KBM-7 (cell line): ENCODE measurements at regions not wholly inside any gene's neighbourhood (a gene's known extent, or its start where the extent isn't known, plus 50 kb on each side); places are given as distances from the start of the nearest gene placed in this dataset.
"Not testable (repeated sequence)": the region's sequence is repeated elsewhere in the genome, so short reads cannot be mapped to it uniquely, and the experiment has no call there.

ENCODE experiments used
- DNase-seq: peaks from one replicate; pipeline ENCODE4 v3.0.0-alpha.2; 2015
- in situ Hi-C: fragments of 300-500 bp; cut with MboI; formaldehyde crosslinking; loops from 2 replicates; pipeline ENCODE4 v1.14.3; 2020; ENCODE audit warnings: low sequenced_read_pairs, low pct_unique_long_range_greater_than_20kb, mixed read lengths

DNA sequence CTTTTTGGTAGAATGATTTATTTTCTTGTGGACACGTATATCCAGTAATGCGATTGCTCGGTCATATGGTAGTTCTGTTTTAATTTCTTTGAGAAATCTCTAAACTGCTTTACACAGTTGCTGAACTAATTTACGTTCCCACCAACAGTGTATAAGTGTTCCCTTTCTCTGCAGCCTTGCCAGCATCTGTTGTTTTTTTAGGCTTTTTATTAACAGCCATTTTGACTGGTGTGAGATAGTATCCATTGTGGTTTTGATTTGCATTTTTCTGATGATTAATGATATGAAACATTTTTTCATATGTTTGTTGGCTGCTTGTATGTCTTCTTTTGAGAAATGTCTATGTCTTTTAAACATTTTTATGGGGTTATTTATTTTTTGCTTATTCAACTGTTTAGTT lies 196.7 kb downstream of the MOXD1 start:
- in situ Hi-C loops = no loop called here
- DNase-seq = no peak

DNA sequence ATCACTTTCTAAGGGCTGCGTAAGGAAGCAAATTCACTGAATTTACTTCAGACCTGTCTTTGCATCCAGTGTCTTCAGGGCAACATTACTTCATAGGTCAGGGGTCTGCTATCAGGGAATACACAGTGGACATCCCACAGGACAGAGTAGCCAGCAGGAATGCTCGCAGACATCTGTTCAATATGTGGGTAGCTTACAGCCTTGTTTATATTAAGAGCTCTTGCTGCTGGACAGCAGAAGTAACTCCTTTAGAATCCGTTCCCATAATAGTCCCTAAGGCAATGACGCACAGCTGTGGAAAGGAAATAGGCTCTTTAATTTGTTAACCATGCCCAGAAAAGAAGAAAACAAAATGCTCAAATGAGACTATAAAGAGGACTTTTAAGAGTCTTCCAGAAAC lies 198.7 kb downstream of the MOXD1 start:
- in situ Hi-C loops = no loop called here

DNA sequence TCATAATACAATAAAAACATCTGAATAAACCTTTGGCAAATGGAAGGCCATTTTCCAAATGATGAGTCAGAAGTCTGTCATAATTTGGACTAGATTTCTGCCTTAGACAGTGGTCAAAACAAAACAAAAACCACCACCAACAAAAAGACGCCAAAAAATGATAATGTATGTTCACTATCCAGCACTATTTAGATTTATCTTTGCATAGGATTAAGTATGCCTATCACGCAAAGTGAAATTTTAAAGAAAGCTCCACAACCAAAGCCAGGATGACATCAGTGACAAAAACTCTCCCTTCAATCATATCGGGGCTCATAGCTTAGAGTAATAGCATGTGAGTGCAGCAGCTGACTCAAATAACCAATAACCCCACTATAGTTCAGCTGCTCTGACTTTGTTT lies 201.9 kb downstream of the MOXD1 start:
- in situ Hi-C loops = no loop called here
- DNase-seq = no peak

More for the DNA sequence above, 198.7 kb downstream of the MOXD1 start:
- DNase-seq = no peak

DNA sequence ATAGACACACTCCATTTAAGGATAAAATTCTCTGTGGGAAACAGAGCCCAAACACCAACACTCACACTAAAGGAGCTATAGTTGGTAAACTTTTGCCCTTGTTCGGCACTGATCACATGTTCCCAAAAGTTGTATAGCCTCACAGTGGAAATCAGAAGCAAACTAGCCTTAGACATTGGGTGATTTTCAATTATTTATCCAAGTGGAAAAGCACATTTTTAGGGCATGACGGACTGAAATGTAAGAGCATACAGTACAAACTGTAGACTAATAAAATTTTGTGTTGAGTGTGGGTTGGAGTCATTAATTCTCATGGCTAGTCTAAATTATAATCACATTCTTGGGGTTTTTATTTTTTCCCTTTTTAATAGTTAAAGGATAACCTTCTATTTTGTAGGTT lies 202.4 kb downstream of the MOXD1 start:
- in situ Hi-C loops = no loop called here
- DNase-seq = no peak

DNA sequence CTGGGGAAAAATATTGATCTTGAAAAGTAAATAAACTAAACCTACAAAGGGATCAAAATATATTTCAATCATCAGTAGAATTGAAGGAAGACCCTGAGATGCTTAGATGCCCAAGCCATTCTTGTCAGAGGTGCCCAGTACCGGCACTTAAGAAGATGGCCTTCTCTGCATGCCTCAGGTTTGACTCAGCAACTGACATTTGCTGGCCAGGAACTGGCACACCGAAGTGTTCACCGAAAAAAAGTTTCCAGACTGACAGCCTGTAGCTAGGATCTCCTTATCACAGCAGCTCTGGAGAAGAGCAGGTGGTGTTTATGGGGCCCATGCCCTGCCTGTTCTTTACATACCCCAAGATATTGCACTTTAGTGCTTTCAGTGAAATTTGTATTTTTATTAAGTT lies 203.2 kb downstream of the MOXD1 start:
- in situ Hi-C loops = no loop called here
- DNase-seq = no peak

DNA sequence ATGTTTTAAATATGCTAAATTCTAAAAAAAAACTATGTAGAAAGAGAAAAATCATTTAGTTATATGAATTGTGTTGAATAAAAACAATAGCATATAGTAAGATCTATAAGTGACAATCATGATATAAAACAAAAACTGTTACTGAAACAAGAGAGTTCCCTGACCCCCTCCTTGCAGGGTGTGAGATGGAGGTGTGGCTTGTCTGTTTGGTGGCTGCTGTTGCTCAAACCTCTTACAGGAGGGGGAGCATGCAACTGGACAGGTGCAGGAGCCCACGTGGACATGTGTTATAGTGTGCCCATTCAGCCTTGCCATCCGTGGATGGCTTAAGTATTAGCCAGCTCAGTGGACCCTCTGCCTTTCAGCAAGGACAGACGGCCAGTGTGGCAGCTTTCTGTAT lies 206.7 kb downstream of the MOXD1 start:
- in situ Hi-C loops = no loop called here
- DNase-seq = no peak

DNA sequence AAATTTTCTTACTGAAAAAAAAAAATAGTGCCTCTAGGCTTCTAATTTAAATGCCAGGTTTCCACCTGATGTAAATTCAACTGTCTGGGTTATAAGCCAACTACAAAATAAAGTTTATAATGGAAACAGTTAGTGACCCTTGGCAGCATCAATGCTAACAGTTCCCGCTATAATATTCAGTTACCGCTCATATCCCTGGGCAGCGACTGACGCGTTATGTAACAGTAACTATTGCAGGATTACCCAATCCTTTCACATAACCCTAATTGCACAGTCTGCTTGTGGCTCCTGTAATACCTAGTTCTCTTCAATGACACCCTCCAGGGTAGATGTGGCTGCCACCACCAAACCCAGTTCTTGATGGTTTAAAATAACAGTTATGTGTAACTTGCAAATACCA lies 208.6 kb downstream of the MOXD1 start:
- in situ Hi-C loops = no loop called here

DNA sequence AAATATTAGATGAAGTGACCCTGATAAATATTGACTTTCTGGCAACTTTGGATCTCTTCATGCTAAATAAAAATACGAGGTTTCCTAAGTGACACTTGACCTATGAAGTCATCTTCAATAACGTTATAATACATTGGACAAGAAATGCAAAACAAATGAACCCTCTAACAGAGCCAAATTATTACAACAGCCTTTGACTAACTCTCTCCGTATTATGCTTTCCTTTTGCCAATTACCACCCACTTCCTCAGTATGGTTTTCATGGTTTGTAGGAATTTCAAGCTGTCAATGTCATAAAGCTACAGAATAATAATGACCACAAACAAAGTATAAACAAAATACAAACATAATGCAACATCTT lies 210.5 kb downstream of the MOXD1 start:
- no peak for DNase-seq
- in situ Hi-C loops = no loop called here

More for the DNA sequence above, 208.6 kb downstream of the MOXD1 start:
- no peak for DNase-seq

DNA sequence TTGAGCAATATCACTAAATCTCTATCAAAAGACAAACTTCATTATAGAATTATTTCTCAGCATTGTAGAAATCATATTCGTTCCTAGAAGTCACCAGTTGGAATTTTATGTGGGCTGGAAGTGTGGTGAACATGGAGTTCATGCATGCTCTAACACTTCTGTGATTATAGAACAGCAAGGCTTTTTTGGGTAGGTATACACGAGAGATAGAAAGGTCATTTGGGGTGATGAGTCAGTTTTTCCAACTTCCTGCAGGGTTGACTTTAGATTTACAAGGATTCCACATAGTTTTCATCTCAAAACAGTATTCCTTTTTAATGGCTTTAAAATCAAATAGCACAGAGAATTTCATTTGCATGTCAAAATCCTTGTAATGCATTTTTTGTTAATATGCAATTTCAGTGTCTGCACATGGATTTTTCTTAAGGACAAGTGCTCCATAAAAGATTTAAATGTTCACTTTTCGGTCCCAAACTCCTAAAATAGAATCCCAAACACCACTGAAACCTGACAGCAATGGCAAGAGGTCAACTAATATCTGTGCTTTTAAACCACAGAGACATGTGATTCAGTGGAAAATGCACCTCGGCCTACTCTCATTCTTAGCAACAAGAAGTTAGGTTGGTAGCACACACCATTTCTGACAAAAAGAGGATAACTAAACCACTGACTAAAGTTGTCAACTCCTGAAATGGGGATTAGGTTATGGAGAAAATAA lies 211.0 kb downstream of the MOXD1 start:
- in situ Hi-C loops = no loop called here
- no peak for DNase-seq

DNA sequence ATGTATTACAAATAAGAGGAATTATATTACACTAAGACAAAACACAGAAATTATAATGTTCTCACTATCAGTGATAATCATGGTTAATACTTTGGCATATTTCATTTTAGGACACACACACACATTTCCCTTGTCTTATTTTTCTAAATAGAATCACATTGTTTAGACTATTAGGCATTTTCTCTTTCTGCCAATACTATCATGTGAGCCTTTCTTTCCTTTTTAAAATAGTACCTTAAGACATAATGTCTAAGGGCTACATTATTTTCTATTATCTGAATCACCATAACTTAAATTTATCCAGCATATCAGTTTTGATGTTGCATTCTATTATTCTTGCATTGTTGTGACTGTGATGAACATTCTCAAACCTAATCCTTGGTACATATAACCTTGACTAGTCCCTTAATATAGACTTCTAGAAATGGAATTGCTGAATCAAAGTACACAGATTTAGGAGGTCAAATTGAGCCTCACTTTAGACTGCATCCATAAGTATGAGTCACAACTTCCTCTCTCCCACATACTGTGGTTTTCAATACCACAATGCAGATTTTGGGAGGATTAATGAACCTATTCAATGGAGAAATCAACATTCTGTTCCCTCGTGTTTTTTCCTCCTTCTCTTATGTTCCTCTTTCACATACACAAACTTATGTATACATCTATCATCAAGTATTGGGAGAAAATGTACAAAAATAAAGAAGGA lies 212.6 kb downstream of the MOXD1 start:
- in situ Hi-C loops = no loop called here
- DNase-seq = peak; percentile 27

DNA sequence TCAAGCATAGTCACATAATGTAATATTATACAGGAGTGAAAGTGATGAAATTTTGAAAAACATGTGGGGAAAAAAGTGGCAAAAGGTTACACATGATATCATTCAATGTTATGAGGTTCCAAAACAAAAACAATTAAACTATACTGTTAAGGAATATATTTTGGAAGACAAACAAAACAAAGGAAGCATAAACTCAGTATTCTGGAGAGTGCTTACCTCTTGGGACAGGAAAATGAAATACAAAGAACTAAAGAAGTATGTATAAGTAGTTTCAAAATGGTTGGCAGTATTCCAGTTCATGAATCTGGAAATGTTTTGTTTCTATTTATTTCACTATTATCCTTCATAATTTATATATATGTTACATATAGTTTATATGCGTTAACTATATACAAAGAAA lies 213.5 kb downstream of the MOXD1 start:
- DNase-seq = no peak
- in situ Hi-C loops = no loop called here

DNA sequence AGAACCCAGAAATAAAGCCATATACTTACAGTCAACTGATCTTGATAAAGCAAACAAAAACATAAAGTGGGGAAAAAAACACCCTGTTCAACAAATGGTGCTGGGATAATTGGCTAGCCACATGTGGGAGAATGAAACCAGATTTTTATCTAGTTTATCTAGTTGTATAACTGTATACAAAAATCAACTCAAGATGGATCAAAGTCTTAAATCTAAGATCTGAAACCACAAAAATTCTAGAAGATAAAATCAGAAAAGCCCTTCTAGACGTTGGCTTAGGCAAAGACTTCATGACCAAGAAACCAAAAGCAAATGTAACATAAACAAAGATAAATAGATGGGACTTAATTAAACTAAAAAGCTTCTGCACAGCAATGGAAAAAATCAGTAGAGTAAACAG lies 216.3 kb downstream of the MOXD1 start:
- DNase-seq, in situ Hi-C loops: not testable (repeated sequence)

DNA sequence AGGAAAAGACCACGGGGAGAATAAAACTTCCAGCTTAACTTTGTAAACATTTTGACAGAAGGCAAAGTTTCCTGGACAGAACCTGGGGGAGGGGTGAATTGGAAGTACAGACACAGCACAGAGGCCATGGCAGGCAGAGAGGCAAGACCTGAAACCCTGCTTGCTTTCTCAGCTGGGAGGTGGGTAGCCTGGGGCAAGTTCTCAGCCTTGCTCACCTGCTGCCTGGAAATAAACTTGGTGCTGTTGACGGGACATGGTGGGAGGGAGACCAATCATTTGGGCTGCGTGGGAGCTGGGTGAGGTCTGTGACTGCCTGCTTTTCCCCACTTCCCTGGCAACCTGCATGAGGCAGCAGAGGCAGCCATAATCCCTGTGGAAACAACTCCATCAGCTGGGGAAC lies 221.3 kb downstream of the MOXD1 start:
- in situ Hi-C loops = no loop called here
- no peak for DNase-seq

DNA sequence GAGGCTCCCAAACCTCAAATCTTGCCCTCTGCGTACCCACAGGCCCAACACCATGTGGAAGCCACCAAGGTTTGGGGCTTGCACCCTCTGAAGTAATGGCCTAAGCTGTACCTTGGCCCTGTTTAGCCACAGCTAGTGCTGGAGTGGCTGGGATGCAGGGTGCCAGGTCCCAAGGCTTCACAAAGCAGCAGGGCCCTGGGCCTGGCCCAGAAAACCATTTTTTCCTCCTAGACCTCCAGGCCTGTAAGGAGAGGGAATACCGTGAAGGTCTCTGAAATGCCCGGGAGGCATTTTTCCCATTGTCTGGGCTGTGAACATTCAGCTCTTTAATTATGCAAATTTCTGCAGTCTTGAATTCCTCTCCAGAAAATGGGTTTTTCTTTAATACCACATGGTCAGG lies 223.7 kb upstream of the CCN2 start:
- no peak for DNase-seq

DNA sequence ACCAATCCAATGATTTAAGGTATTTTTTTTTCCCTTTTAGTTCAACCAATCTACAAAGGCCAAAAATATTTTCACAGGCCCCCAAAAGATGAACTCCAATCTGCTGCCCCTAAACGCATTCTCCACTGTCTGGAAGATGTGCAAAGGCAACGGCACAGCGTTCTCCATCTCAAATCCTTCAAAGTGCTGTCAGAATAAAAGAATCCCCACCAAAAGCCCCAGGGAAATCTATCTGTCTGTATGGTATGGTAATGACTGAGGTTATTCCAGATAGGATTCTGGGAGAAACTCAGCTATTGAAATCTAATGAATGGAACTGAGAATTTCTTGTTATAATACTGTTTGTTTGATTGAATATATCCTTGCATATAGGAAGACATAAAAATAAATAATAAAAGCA lies 217.8 kb upstream of the CCN2 start:
- no peak for DNase-seq
- in situ Hi-C loops = no loop called here

More for the DNA sequence above, 223.7 kb upstream of the CCN2 start:
- in situ Hi-C loops = no loop called here

DNA sequence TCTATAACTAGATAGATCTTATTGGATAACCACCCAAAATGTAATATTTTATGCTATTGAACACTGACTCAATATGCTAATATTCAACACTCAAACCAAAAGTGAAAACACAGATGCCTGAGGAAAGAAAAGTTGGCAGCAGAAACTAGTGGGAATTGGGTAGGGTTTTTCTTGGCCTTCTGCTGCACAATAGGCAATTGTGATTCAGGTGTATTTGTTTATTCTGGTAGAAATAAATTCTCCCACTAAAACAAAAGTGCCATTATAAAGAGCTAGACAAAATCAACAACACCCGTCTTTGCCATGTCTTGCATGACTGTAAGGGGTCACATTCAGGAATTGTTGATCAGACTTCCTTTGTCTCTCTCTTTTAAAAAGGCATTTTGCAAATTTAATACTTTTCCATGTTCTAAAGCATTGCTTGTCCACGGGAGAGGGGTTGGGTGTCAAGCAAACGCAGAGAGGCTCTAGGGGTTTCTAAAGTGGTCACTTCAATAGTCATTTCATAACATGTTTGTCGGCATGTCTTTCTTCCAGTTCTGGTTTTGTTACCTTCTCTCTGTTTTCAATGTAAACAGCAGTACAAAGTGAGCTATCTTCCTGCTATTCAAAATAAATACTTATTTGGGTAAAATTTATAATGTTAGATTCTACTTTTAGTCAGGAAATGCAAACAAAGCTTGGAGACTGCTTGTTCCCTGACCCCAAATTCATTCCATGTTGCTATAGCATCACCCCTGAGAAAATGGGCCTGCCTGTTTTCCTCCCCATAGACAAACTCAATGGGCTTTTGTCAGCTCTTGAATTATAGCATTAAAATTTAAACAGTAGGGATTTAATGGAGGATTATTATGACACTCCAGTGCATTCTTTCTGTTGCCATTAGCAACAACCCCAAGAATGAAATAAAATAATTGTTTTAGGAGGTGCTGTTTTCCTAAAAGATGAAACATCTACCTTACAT lies 217.0 kb upstream of the CCN2 start:
- DNase-seq = no peak
- in situ Hi-C loops = no loop called here

DNA sequence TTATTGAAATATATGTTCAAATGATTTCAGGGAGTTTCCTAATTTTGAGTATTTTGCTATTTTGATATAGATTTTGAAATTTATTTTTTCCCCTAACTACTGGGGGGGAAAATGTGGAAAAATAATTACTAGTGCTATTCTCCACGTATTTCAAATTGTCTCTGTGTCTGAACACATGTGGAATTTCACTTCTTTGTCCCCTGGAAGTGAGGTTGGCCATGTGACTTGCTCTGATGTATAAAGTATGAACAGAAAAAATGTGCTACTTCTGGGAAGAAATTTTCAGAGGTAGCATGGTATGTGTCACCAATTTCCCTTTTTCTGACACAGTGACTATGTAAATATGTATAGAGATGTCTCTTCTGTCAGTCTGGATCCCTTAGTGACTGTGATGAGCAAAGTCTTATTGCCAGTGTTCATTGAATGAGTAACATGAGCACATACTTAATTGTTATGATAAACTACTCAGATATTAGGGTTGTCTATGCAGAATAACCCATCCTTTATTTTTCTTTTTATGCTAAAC lies 215.4 kb upstream of the CCN2 start:
- in situ Hi-C loops = no loop called here
- no peak for DNase-seq

DNA sequence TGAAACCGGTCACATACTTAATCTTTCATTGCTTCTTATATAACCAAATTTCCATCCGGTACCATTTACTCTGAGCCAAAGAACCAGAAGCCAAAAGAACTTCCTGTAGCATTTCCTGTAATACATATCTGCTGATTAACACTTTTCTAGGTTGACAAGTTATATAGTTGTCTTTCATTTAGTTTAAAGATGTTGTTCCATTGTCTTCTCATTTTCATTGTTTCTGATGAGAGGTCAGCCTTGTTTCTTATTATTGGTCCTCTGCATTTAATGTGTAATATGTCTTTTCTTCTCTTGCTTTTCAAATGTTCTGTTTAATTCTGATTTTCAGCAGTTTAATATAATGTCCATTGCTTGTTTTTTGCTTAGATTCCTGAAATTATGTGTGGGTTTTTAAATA lies 214.5 kb upstream of the CCN2 start:
- in situ Hi-C loops = no loop called here
- DNase-seq = no peak

DNA sequence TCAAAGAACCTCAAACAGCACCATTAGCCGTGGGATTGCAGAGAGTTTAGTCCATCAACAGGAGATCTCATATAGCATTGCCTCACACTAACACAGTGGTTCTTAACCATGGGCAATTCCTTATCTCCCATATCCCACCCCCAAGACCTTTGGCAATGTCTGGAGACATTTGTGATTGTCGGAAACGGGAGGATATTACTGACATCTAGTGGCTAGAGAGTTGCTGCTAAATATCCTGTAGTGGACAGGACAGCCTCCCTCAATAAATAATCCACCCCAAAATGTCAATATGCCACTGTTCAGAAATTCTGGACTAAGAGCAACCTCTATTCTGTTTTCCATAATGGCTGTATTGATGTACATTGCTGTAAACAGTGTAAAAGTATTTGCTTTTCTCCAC lies 210.1 kb upstream of the CCN2 start:
- in situ Hi-C loops = no loop called here
- DNase-seq = peak; percentile 12
